HG02970 (cell line): ENCODE measurements at regions not wholly inside any gene's neighbourhood (a gene's known extent, or its start where the extent isn't known, plus 50 kb on each side); places are given as distances from the start of the nearest gene placed in this dataset.

Source experiments
- ATAC-seq: cut with Tn5 transposase; IDR thresholded peaks from one replicate; pipeline ENCODE4 v1.9.1; 2021; ENCODE audit warnings: mild to moderate bottlenecking, moderate library complexity, moderate number of reproducible peaks; ENCODE audit not compliant: unreplicated experiment, low FRiP score

DNA sequence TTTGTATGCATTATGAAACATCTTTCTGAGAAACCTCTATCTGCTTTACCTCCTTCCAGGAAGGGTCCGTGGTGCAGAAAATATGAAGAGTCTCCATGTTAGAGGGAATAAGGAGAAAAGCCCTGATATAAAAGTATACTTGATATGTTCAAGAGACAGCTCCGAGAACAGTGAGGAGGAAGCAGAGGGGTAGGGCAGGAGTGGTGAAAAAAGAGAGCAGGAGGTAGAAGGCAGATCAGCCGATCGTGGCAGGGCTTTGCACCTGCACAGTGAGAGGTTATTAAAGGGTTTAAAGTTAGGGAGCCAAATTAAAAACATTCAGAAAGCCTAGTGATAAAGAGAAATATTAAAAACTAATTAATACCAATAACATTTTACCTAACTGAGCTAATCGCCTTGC is 419.7 kb downstream of the FAT4 start:
- ATAC-seq: no peak

DNA sequence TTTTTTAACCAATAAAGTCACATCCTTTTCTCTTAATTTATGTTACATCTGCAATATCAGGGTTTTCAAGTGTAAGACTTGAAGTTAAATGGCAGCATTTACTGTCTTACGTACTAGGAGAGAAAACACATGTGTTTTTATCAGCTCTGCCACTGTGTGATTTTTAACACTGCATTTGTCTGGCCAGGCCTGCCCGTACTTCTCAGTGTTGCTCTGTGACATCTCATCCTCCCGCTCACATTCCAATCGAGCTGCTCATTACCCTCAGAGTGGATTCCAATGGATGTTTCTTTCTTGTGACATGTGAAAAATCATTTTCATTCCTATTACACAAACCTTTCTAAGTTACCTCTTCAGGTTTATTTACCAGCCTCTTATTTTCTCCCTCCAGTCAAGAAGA is 420.3 kb downstream of the FAT4 start:
- ATAC-seq: no peak

DNA sequence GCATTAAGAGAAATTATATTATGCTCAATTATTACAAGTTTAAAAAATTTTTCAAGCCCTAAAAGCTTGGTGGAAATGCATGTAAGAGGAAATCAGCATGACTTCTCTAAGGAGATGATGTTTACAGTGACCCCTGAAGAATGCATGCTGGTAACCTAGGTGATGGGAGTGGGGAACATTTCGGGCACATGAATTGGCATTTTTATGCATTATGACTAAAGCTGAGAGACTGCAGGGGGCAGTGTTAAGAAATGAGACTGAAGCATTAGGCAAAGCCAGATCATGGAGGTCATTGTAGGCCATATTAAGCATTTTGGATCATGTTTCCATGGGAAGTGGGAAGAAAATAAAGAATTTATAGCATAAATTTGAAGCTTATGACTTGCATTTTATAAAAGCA is 421.3 kb downstream of the FAT4 start:
- no peak for ATAC-seq

DNA sequence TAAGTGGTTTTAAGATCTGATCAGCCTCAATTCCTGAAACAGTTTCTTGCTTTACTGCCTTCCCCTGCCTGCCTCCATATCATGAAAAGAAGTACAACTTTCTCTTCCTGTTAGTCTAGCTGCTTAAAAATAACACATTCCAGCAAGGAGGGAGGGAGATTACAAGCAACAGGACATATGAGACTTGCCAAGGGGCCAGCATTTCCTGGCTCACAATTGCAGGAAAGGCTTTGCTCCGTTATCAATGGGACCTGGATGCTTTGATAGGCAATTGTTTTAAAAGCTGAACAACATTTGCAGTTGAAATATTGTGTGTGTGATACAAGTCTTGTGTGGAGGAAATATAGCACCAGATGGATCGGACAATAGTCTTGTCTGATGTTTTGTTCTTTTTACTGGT is 425.0 kb downstream of the FAT4 start:
- no peak for ATAC-seq

DNA sequence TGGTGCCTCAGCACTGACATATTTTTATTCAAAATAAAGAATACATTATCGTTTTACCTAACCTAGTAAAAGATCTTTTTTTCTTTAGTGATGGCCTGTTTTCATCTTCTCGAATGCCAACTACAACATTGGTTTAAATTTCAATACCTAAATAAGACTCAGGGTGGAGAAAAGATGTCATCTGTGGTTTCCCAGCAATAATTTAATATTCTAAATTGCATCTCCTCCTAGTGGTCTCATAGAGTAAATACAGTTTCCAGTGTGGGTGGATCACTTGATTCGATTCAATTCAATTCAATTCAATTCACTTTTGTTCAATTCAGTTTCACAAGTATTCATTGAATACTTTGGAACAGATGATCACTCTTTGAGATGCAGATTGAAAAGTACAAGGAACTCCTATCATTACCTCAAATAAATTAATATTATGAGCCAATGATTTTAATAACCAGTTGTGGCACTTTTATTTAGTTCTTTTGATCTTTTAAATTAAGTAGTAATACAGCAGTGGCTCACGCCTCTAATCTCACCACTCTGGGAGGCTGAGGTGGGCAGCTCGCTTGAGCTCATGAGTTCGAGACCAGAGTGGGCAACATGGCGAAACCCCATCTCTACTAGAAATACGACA is 427.2 kb downstream of the FAT4 start:
- ATAC-seq: no peak

DNA sequence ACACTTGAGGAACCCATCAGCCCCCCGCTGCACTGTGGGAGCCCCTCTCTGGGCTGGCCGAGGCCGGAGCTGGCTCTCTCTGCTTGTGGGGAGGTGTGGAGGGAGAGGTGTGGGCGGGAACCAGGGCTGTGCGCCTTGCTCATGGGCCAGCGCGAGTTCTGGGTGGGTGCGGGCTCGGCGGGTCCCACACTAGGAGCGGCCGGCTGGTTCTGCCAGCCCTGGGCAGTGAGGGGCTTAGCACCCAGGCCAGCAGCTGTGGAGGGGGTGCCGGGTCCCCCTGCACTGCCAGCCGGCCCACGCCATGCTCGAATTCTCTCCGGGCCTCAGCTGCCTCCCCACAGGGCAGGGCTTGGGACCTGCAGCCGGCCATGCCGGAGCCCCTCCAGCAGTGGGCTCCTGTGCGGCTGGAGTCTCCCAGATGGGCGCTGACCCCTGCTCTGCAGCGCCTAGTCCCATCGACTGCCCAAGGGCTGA is 430.2 kb downstream of the FAT4 start:
- ATAC-seq: no peak

DNA sequence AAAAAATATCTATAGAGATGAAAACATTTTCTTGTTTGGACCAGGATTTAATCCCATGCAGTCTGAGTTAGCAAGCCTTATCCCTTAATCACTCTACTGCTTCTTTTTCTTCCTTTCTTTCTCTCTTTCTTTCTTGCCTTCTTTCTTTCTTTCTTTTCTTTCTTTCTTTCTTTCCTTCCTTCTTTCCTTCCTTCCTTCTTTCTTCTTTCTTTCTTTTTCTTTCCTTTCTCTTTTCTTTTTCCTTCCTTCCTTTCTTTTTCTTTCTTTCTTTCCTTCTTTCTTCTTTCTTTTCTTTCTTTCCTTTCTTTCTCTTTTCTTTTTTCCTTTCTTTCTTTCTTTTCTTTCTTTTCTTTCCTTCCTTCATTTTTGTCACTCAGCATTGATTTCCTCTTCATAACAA is 434.6 kb downstream of the FAT4 start:
- no peak for ATAC-seq

DNA sequence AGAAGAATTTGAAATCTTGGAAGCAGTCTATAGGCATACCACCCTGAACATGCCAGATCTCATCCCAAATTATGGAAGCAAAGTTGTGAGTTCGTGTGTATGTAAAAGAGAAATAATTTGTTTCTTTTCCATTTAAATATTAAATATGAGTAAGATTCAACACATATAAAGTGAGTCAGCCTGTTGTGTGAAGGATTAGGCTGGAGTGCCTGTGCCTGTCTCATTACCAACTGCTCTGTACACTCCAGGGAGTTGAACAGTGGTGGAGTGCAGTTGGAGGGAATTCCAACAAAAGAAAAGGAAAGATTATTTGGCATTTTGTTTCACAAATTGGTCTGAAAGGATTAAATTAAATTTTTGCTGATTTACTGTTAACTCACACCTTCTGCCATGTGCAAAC is 435.6 kb downstream of the FAT4 start:
- no peak for ATAC-seq

DNA sequence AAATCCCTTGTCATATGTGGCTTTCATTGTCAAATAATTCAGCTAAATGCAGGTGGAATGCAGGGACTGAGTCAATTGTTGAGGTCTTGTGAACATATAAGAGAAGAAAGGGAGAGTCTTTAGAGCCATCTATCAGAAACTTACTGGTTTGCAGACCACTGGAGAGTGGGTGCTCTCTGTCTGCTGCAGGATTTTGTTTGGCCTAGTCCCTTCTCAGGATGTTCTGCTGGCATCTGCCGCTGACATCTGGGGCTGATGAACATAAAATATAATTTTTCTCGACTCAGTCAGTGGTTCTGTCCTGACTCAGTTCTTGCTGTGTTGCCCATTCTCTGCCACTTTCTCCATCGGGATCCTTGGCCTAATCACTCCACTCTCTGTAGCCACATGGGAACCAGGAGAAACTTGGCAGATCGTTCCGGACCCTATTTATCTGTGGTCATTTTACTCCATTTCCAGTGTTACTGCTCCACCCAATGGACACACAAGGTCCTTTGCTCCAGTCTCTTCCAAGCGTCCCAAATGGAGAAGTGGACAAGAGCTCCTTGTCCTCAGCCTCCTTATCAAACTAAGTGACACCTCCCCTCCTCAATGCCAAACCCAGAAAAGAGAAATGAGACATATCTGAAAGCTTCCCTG is 436.2 kb downstream of the FAT4 start:
- ATAC-seq: no peak

DNA sequence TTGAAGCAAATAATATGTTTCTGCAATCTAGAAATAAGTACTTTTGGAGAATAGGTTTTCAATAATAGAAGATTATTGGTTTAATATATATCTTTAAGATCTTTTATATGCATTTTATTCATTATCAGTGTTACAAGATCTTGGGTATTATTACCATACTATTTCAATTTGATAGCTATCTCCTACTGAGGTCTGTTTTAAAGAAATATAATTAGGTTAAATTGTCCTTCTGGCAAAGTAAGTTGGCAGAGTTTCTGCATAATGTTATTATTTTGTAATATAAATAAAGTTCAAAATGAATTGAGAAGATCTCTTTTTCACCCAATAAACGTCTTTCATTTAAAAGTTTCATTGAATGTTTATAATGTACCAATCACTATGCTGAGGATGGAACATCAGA is 443.7 kb downstream of the FAT4 start:
- no peak for ATAC-seq

DNA sequence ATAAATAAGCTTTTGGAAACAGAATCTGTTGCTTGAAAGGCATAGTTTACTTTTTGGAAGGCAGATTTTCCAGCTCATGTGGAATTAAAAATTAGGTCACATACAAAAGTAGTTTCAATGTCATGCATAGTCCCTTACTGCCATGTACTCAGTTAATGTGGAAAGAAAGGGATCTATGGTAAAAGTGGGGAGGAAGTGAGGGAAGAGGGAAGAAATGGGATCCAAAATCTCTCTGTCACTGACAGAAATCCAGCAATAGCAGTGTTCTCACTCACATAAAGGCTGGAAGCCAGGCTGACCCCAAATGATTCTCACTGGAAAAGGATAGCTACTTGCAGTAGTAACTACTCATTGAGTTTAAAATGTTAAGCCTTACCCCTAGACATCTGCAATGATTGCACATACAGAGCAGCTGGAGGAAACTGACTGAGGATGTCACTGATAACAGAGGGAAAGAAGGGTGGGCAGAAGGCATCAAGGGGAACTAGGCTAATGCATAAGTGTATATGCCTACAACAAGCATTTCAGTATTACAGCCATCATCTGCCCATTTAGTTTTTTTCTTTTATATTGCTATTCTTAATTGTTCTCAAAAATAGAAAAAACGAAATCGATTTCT is 445.6 kb downstream of the FAT4 start:
- ATAC-seq: no peak

DNA sequence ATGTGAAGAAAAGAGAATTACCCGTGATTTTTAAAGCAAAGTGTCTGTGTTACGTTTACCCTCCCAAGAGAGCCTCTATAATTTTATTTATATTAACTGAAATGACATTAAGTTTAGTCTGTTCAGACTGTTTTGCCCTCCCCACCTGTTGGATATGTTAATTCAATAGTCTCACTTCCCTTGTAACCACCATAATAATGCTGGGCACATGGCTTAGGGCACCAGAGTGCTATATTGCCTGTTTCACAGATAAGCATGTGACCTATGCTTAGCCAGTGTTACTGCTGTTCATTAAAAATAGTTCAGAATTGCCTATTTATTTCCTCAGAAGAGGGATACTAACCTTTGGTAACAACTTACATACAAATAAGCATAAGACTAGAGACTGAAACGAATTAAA is 446.2 kb downstream of the FAT4 start:
- ATAC-seq: no peak

DNA sequence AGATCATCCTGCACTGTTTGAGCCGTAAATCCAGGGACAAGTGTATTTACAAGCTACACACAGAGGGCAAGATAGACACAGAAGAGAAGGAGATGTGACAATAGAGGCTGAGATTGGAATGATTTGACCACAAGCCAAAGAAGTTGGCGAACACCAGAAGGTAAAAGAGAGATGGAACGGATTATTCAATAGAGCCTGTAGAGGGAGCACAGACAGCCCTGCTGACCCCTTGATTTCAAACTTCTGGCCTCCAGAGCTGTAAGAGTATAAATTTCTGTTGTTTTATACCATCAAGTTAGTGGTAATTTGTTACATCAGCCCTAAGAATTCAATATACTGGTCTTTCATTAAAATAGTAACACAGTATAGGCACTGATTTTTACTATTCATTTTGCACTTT is 447.8 kb downstream of the FAT4 start:
- ATAC-seq: no peak

DNA sequence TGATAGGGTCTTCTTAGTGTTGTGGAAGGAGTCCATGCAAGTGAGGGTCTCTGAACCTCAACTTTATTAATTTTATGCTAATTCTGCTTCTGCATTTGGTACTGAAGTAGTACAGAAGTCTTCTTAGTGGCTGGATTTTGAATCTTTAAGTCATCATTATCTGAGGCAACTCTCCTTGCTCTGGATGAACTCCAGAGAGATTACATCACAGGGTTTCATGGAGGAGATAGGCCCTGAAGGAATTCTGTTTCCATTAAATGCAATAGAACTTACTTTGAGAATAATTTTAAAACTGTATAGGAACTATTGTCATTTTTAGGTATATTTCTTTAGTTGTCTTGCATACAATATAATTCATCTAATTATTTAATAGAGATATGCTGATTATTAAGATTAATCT is 451.2 kb downstream of the FAT4 start:
- ATAC-seq: no peak

DNA sequence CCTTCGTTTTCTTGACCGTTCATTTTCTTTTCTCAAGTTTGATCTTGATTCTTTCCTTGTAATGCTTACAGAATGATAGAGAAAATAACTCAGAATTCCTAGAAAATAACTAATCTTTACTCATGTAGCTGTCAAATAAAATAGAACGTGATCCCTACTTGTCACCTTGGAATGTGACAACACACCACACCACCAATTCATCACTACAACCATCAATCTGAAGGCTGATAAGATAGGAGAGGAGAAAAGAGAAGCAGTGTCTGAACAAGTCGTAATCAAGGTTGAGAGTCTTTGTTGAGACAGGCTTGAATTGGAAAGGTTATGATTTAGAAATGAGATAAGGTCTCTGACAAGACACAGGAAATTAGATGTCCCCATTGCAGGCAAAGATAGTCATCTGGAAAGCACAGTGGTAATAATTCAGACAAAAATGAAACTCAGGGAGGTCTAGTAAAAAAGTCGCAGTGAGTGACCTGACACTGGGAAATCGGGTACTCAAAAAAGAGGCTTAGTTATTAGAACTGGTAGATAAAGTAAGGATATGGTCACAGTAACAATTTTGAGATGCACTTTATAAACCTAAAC is 456.2 kb downstream of the FAT4 start:
- no peak for ATAC-seq

DNA sequence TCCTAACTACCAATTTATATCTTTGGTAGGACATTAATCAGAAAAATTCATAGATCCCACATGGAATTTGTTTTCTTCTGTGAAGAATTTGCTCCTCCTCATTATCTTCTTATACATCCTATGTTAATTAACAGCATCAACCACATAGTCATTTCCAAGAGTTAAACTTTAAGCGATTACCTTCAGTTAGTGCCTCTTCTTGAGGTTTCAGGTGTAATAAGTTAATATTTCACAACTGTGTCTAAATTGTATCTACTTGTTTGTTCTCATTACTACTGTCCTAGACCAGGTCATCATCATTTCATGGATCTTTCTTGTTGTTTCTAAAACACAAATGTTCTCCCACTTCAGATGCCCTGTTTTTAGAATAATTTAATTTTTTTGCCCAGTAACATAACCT is 457.9 kb downstream of the FAT4 start:
- no peak for ATAC-seq

DNA sequence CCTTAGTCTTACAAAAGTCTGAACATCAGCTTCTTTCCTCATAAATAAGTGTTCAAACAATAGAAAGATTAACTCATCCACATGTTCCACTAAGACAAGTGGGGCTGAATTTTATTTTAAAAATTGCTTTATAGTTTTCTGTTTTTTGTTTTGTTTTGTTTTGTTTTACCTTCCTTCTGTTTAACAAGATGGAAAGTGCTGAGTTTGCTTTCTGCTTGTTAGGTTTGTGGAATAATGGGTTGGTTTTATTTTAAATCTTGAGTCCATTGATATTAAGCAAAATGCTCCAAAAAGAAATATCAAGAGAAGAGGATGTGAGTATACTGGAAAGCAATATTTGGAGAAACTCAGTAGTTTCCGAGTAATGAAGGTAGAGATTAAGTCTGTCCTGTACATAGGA is 458.7 kb downstream of the FAT4 start:
- no peak for ATAC-seq

DNA sequence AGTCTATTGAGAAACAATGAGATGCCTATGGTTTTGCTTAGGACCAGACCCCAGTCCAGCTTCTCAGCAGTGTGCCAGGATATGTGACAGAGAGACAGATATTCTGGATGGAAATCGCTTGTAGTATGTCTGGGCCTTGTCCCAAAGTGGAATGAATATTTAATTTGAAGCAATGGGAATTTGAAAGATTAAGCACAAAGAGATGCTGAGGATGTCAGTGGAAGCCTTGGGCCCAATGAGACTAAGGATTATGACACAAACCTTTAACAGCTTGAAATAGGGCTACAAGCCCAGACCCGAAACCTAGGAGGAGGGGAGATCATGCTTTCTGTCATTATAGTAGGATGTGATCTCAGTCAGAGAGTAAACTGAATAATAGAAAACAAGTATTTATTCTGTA is 459.2 kb downstream of the FAT4 start:
- ATAC-seq: no peak

DNA sequence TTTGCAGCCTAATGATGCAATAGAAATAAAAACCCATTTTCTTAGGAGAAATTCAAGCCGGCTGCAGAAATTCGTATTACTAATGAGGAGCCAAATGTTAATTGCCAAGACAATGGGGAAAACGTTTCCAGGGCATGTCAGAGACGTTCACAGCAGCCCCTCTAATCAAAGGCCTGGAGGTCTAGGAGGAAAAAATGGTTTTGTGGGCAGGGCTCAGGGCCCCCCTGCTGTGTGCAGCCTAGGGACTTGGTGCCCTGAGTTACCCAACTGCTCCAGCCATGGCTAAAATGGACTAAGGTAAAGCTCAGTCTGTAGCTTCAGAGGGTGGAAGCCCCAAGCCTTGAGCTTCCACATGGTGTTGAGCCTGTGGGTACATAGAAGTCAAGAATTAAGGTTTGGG is 461.4 kb downstream of the FAT4 start:
- no peak for ATAC-seq

DNA sequence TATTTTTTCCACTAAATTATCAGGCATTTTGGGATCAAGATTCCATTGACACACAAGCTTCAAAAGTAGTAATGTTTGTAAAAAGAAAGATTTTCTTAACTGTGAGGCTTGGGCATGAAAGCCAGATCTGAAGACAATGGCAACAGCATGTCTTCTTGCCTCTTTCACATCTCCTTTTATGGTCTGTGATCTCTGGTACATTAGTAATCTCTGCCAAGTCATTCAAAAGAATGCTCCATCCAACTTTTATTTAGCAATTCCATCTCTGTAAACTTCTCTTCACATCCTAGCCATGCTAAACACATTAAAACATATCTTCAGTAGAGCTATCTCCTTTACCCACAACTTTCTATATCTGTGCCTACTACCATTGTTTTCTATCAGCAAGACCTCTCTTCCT is 465.4 kb downstream of the FAT4 start:
- ATAC-seq: no peak

DNA sequence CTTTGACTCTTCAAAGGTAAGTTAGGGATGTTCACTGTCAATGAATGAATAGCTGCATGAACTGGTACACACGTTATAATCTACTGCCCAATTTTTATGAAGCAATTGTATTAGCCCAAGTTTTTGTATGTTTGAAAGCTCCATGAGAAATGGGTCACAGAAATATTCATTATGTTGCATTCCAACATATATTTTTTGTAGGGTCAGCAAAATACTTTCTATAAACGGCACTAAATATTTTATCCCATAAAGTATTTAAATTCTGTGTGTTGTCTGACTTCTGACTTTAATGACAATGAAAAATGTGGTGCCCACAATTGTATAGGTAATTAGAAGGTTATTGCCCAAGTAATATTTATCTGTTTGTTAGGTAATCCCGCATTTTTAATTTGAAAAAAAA is 466.0 kb downstream of the FAT4 start:
- ATAC-seq: no peak

DNA sequence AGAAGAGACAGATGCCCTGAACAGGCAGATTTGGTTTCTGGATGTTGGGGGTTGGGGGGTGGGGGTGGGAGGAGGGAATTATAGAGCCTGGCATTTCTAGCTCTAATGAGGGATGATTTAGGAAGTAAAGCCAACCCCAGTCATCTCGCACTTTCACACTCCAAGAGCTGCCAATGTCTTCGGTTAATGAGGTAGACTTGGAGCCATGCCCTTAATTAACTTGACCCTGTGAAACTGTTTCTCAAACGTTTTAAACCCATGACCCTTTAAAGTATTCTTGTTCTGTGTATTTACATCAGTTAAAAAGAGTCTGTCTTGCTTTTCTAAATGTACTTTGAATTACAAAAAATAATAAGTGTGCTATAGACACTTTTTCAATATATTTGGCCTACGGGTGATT is 466.9 kb downstream of the FAT4 start:
- ATAC-seq: no peak
